A673 (cell line): ENCODE measurements at regions not wholly inside any gene's neighbourhood (a gene's known extent, or its start where the extent isn't known, plus 50 kb on each side); places are given as distances from the start of the nearest gene placed in this dataset.

Source experiments
- BruUV-seq: library from RNA; stranded (reverse); fragments of 400-500 nt; replicated peaks from 2 replicates; lab custom pipeline; 2021; lab: Mats Ljungman, UMichigan
- CTCF ChIA-PET: fragments of 300-600 bp; sonication (Branson Sonifier 250); formaldehyde crosslinking; loops from one replicate; lab custom pipeline; 2022; ENCODE audit warnings: antibody characterized with exemption; lab: Charles Lee
- POLR2A ChIA-PET: fragments of 300-600 bp; sonication (Branson Sonifier 250); formaldehyde crosslinking; loops from one replicate; lab custom pipeline; 2022; ENCODE audit warnings: antibody characterized with exemption; ENCODE audit not compliant: low non-redundant PET; lab: Charles Lee
- DNase-seq: peaks from one replicate; pipeline ENCODE4 v3.0.0-alpha.2; 2015; ENCODE audit warnings: low spot score
- H3K27ac ChIP-seq: fragments of 200-600 bp; sonication (generic); 2 replicates; pipeline ENCODE4 v1.5.1; 2016; ENCODE audit warnings: mixed run types, low read depth, mild to moderate bottlenecking, mixed read lengths, antibody characterized with exemption, low read length; ENCODE audit not compliant: poor library complexity, severe bottlenecking
- H3K27me3 ChIP-seq: fragments of 200-600 bp; sonication (generic); replicated peaks from 2 replicates; pipeline ENCODE4 v1.6.1; 2017; ENCODE audit warnings: mixed run types, low read depth, mild to moderate bottlenecking, mixed read lengths, antibody characterized with exemption, low read length; ENCODE audit not compliant: insufficient read depth, poor library complexity
- H3K36me3 ChIP-seq: fragments of 200-600 bp; sonication (generic); 2 replicates; pipeline ENCODE4 v1.6.1; 2016; ENCODE audit warnings: mixed run types, mild to moderate bottlenecking, mixed read lengths, antibody characterized with exemption, low read length; ENCODE audit not compliant: insufficient read depth, poor library complexity, severe bottlenecking
- H3K4me1 ChIP-seq: fragments of 200-600 bp; sonication (generic); 2 replicates; pipeline ENCODE4 v1.6.1; 2017; ENCODE audit warnings: mixed run types, mild to moderate bottlenecking, mixed read lengths, antibody characterized with exemption, low read length; ENCODE audit not compliant: insufficient read depth, poor library complexity, severe bottlenecking
- H3K4me3 ChIP-seq: fragments of 200-600 bp; sonication (generic); 2 replicates; pipeline ENCODE4 v1.5.1; 2016; ENCODE audit warnings: low read depth, mixed run types, mild to moderate bottlenecking, mixed read lengths, low read length; ENCODE audit not compliant: poor library complexity, severe bottlenecking
- H3K9me3 ChIP-seq: fragments of 200-600 bp; sonication (generic); 2 replicates; pipeline ENCODE4 v1.6.1; 2016; ENCODE audit warnings: mixed run types, low read depth, mild to moderate bottlenecking, mixed read lengths, antibody characterized with exemption, low read length; ENCODE audit not compliant: poor library complexity, severe bottlenecking
- EZH2 ChIP-seq: fragments of 200-600 bp; sonication (generic); IDR thresholded peaks from 2 replicates; pipeline ENCODE4 v1.6.1; 2017; ENCODE audit warnings: borderline replicate concordance, low read depth, mild to moderate bottlenecking, mixed read lengths, antibody characterized with exemption, low read length; ENCODE audit not compliant: poor library complexity, severe bottlenecking
- intact Hi-C: fragments of 100-400 bp; cut with micrococcal nuclease; formaldehyde crosslinking; loops from one replicate; pipeline ENCODE4 v1.10.0; 2022; ENCODE audit not compliant: unreplicated experiment
- TF ChIP-seq, protein P1 (sequence below): fragments of 300-800, 200-600 bp; sonication (generic); conservative IDR thresholded peaks from 2 replicates; pipeline ENCODE4 v1.5.1; 2017; ENCODE audit warnings: low read depth, mild to moderate bottlenecking, antibody characterized with exemption, low read length, moderate library complexity, mixed read lengths

DNA sequence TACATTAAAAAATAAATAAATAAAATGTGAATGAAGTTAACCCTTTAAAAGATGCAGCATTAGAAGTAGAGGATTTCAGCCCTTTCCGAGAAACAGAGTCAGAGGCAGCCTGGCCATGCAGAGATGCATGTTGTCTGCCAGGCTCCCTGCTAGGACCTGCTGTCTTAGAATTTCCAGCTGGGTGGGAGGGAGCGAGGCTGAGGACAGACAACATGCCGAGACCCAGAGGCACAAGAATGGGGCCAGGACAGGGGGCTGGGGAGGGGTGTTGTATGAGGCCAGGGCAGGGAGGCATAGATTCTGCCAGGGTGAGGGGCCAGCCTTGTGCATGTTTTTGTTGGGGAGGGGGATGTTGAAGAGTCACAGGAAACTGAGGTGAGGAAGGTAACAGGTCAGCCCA lies 68.6 kb upstream of the NEURL1B start:
- Histone ChIP-seq H3K4me1 (no peaks in the 10 kb centered on the region), H3K9me3 (no peaks in the 10 kb centered on the region), H3K4me3 (no peak overlapping the region), H3K27me3 (no peaks in the 10 kb centered on the region), H3K36me3 (no peaks in the 10 kb centered on the region), H3K27ac (no peak overlapping the region)
- ChIA-PET POLR2A (no interaction called here), CTCF (no interaction called here)
- no TSS peak for BruUV-seq
- TF ChIP-seq, protein P1, sequence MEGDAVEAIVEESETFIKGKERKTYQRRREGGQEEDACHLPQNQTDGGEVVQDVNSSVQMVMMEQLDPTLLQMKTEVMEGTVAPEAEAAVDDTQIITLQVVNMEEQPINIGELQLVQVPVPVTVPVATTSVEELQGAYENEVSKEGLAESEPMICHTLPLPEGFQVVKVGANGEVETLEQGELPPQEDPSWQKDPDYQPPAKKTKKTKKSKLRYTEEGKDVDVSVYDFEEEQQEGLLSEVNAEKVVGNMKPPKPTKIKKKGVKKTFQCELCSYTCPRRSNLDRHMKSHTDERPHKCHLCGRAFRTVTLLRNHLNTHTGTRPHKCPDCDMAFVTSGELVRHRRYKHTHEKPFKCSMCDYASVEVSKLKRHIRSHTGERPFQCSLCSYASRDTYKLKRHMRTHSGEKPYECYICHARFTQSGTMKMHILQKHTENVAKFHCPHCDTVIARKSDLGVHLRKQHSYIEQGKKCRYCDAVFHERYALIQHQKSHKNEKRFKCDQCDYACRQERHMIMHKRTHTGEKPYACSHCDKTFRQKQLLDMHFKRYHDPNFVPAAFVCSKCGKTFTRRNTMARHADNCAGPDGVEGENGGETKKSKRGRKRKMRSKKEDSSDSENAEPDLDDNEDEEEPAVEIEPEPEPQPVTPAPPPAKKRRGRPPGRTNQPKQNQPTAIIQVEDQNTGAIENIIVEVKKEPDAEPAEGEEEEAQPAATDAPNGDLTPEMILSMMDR, result no peak
- no peak for TF ChIP-seq EZH2
- no peak for DNase-seq
- intact Hi-C loops, result no loop called here

GRCh38 chr5:172571892-172572291 lies 69.2 kb upstream of the NEURL1B start:
- POLR2A ChIA-PET, result no interaction called here
- H3K9me3 ChIP-seq, result no peaks in the 10 kb centered on the region
- TF ChIP-seq, protein P1, result no peak
- no peak for TF ChIP-seq EZH2
- no TSS peak for BruUV-seq
- no peaks in the 10 kb centered on the region for H3K27me3 ChIP-seq
- H3K4me3 ChIP-seq, result no peak overlapping the region
- H3K4me1 ChIP-seq, result no peaks in the 10 kb centered on the region
- CTCF ChIA-PET, result interaction anchor here (0.5 kb wide), 1 partner anchor 387 kb away, joined by 6 read pairs; no protein-coding TSS in a partner anchor
- intact Hi-C loops, result no loop called here
- DNase-seq, result no peak
- no peak overlapping the region for H3K27ac ChIP-seq
- H3K36me3 ChIP-seq, result no peaks in the 10 kb centered on the region

GRCh38 chr5:172571413-172571812 lies 69.7 kb upstream of the NEURL1B start:
- Histone ChIP-seq H3K4me1 (no peaks in the 10 kb centered on the region), H3K27ac (no peak overlapping the region), H3K36me3 (no peaks in the 10 kb centered on the region), H3K9me3 (no peaks in the 10 kb centered on the region), H3K4me3 (no peak overlapping the region), H3K27me3 (no peaks in the 10 kb centered on the region)
- no TSS peak for BruUV-seq
- TF ChIP-seq EZH2, result no peak
- TF ChIP-seq, protein P1, result no peak
- ChIA-PET POLR2A (no interaction called here), CTCF (interaction anchor here (0.5 kb wide), 1 partner anchor 387 kb away, joined by 6 read pairs; no protein-coding TSS in a partner anchor)
- intact Hi-C loops, result no loop called here
- no peak for DNase-seq
